ENCODE measurements at regions not wholly inside any gene's neighbourhood (a gene's known extent, or its start where the extent isn't known, plus 50 kb on each side); places are given as distances from the start of the nearest gene placed in this dataset.

- TF ChIP-seq POLR2A (IDR thresholded peaks at IDR 0.05) (no peak), CTCF (IDR thresholded peaks at IDR 0.05) (no peak)
Observed at GRCh38 chr4:126993351-126993750, 639.4 kb upstream of the INTU start.

All from Peyer's patch (tissue), 4 donors.